CD14-positive monocyte (primary cell): ENCODE measurements at regions not wholly inside any gene's neighbourhood (a gene's known extent, or its start where the extent isn't known, plus 50 kb on each side); places are given as distances from the start of the nearest gene placed in this dataset.

Experiments used
- DNase-seq, 3 donors: peaks; one replicate each; pipeline ENCODE4 v3.0.0-alpha.2; 2011 to 2022
- H2AFZ ChIP-seq: 2 replicates; pipeline ENCODE4 v1.6.0; 2012; ENCODE audit warnings: mild to moderate bottlenecking, low read depth, low read length, inconsistent platforms; ENCODE audit not compliant: insufficient read depth, poor library complexity, severe bottlenecking
- H3K27ac ChIP-seq, 2 donors: 1 replicate in 1 of 2; 2 replicates in 1 of 2; pipeline ENCODE4 v1.5.1; 2012 to 2013; ENCODE audit warnings: low read length in 2 of 2, control low read depth in 1 of 2, inconsistent platforms in 1 of 2, low read depth in 1 of 2, mild to moderate bottlenecking in 1 of 2
- H3K27me3 ChIP-seq, 2 donors: one replicate each; pipeline versions ENCODE4 v1.6.0 to v1.6.1; 2011 to 2013; ENCODE audit warnings: low read length in 2 of 2; ENCODE audit not compliant: control insufficient read depth in 2 of 2, insufficient read depth in 2 of 2
- H3K36me3 ChIP-seq, 2 donors: replicated peaks in 1 of 2; 1 replicate in 1 of 2; 2 replicates in 1 of 2; pipeline versions ENCODE4 v1.5.1 to v1.6.1; 2012 to 2013; ENCODE audit warnings: low read length in 2 of 2, control low read depth in 1 of 2, inconsistent platforms in 1 of 2, mild to moderate bottlenecking in 1 of 2; ENCODE audit not compliant: insufficient read depth in 2 of 2, control insufficient read depth in 1 of 2
- H3K4me1 ChIP-seq, 2 donors: 1 replicate in 1 of 2; 2 replicates in 1 of 2; pipeline versions ENCODE4 v1.5.1 to v1.6.1; 2012 to 2013; ENCODE audit warnings: low read length in 2 of 2, control low read depth in 1 of 2, inconsistent platforms in 1 of 2, mild to moderate bottlenecking in 1 of 2, moderate library complexity in 1 of 2; ENCODE audit not compliant: insufficient read depth in 2 of 2, control insufficient read depth in 1 of 2
- H3K4me2 ChIP-seq: replicated peaks from 2 replicates; pipeline ENCODE3; 2012; ENCODE audit warnings: low read length, moderate library complexity, mild to moderate bottlenecking; ENCODE audit not compliant: poor library complexity, severe bottlenecking; ENCODE audit errors: extremely low read depth
- H3K4me3 ChIP-seq, 3 experiments: fragments of 200-600 bp in 1 of 3; sonication (generic) in 1 of 3; replicated peaks in 1 of 3; 1 replicate in 2 of 3; 2 replicates in 1 of 3; pipeline ENCODE4 v1.5.1; 2011 to 2013; ENCODE audit warnings: low read length in 3 of 3, mild to moderate bottlenecking in 3 of 3, control low read depth in 2 of 3, low read depth in 2 of 3, inconsistent platforms in 1 of 3, moderate library complexity in 1 of 3
- H3K79me2 ChIP-seq: 2 replicates; pipeline ENCODE4 v1.6.0; 2012; ENCODE audit warnings: mild to moderate bottlenecking, control low read depth, inconsistent platforms, low read length, moderate library complexity; ENCODE audit not compliant: insufficient read depth
- H3K9ac ChIP-seq: 2 replicates; pipeline ENCODE4 v1.6.0; 2017; ENCODE audit warnings: low read length, mild to moderate bottlenecking; ENCODE audit not compliant: insufficient read depth, poor library complexity, severe bottlenecking
- H3K9me3 ChIP-seq, 2 donors: replicated peaks in 1 of 2; 1 replicate in 1 of 2; 2 replicates in 1 of 2; pipeline versions ENCODE4 v1.5.1 to v1.6.1; 2012 to 2013; ENCODE audit warnings: low read length in 2 of 2, control low read depth in 1 of 2; ENCODE audit not compliant: control insufficient read depth in 1 of 2, insufficient read depth in 1 of 2
- H4K20me1 ChIP-seq: 2 replicates; pipeline ENCODE4 v1.6.0; 2012; ENCODE audit warnings: mild to moderate bottlenecking, low read length, control low read depth, moderate library complexity; ENCODE audit not compliant: insufficient read depth
- H3K27ac Mint-ChIP-seq, 7 donors: one replicate each; pipeline ENCODE4 v1.8.0; 2020; ENCODE audit warnings: mild to moderate bottlenecking in 7 of 7, mixed read lengths in 7 of 7, moderate library complexity in 6 of 7, inconsistent platforms in 2 of 7
- H3K27me3 Mint-ChIP-seq, 3 donors: one replicate each; pipeline ENCODE4 v1.8.0; 2021 to 2022; ENCODE audit warnings: low read depth in 3 of 3, mild to moderate bottlenecking in 3 of 3, mixed read lengths in 3 of 3, moderate library complexity in 3 of 3, inconsistent platforms in 1 of 3
- H3K36me3 Mint-ChIP-seq, 2 donors: one replicate each; pipeline ENCODE4 v1.8.0; 2020; ENCODE audit warnings: mixed read lengths in 2 of 2, inconsistent platforms in 1 of 2, mild to moderate bottlenecking in 1 of 2
- H3K4me1 Mint-ChIP-seq: one replicate; pipeline ENCODE4 v1.8.0; 2020; ENCODE audit warnings: mild to moderate bottlenecking, mixed read lengths
- H3K4me3 Mint-ChIP-seq, 2 donors: one replicate each; pipeline ENCODE4 v1.8.0; 2020; ENCODE audit warnings: mild to moderate bottlenecking in 2 of 2, mixed read lengths in 2 of 2, moderate library complexity in 1 of 2
- H3K9me3 Mint-ChIP-seq, 7 donors: one replicate each; pipeline ENCODE4 v1.8.0; 2020 to 2022; ENCODE audit warnings: mixed read lengths in 7 of 7, mild to moderate bottlenecking in 6 of 7, moderate library complexity in 6 of 7, inconsistent platforms in 2 of 7
- CTCF ChIP-seq: fragments of 200-600 bp; IDR thresholded peaks from one replicate; pipeline ENCODE4 v1.8.0; 2022; ENCODE audit warnings: antibody characterized with exemption, mild to moderate bottlenecking
- WGBS: methylation state at CpG from one replicate; pipeline ENCODE4 v1.1.5; 2013; ENCODE audit warnings: missing lambda C conversion rate; ENCODE audit not compliant: insufficient coverage; 5-methylcytosine and 5-hydroxymethylcytosine counted together
- intact Hi-C, 2 donors: fragments of 100-400 bp; cut with micrococcal nuclease; formaldehyde crosslinking; loops; one replicate each; pipeline versions ENCODE4 v1.15.0 to v1.15.1; 2023

- WGBS, result 82% methylated on average over 15 of the region's 22 CpGs
- no peak overlapping the region for H3K27ac Mint-ChIP-seq
- Histone ChIP-seq H3K27ac (no peak overlapping the region), H3K27me3 (no peaks in the 10 kb centered on the region), H3K9ac (no peak overlapping the region), H3K79me2 (no peaks in the 10 kb centered on the region), H3K36me3 (no peaks in the 10 kb centered on the region), H4K20me1 (no peaks in the 10 kb centered on the region), H3K4me2 (no peak overlapping the region), H3K4me1 (no peaks in the 10 kb centered on the region), H3K9me3 (peaks cover 20 to 25% of the 10 kb centered on the region in 2 donors), H2AFZ (no peak overlapping the region), H3K4me3 (no peak overlapping the region)
- H3K4me3 Mint-ChIP-seq, result no peak overlapping the region
- no peaks in the 10 kb centered on the region for H3K4me1 Mint-ChIP-seq
- DNase-seq, result no peak
- peaks cover 2 to 10% (median 4%) of the 10 kb centered on the region in 3 donors for H3K27me3 Mint-ChIP-seq
- TF ChIP-seq CTCF, result no peak
- H3K36me3 Mint-ChIP-seq, result no peaks in the 10 kb centered on the region
- intact Hi-C loops, result no loop called here
- peaks cover 3 to 21% (median 9%) of the 10 kb centered on the region in 7 donors for H3K9me3 Mint-ChIP-seq
These were observed 102.5 kb downstream of the RBFOX3 start for GRCh38 chr17:79508291-79508716.

GRCh38 chr17:79506955-79507354, 103.9 kb downstream of the RBFOX3 start:
- no peak for DNase-seq
- H3K4me2 ChIP-seq, result no peak overlapping the region
- no peaks in the 10 kb centered on the region for H3K27me3 ChIP-seq
- no peak overlapping the region for H3K4me3 Mint-ChIP-seq
- no peaks in the 10 kb centered on the region for H3K4me1 ChIP-seq
- no peak overlapping the region for H3K9ac ChIP-seq
- H3K36me3 Mint-ChIP-seq, result no peaks in the 10 kb centered on the region
- intact Hi-C loops, result no loop called here
- no peaks in the 10 kb centered on the region for H4K20me1 ChIP-seq
- H3K4me1 Mint-ChIP-seq, result no peaks in the 10 kb centered on the region
- no peak overlapping the region for H3K4me3 ChIP-seq
- 89% methylated on average over 8 of the region's 10 CpGs for WGBS
- H3K27ac ChIP-seq, result no peak overlapping the region
- H3K36me3 ChIP-seq, result no peaks in the 10 kb centered on the region
- H3K27me3 Mint-ChIP-seq, result peaks cover 5 to 10% (median 5%) of the 10 kb centered on the region in 3 donors
- H2AFZ ChIP-seq, result no peak overlapping the region
- no peaks in the 10 kb centered on the region for H3K79me2 ChIP-seq
- no peak overlapping the region for H3K27ac Mint-ChIP-seq
- no peak for TF ChIP-seq CTCF
- peaks cover 3 to 17% (median 8%) of the 10 kb centered on the region in 7 donors for H3K9me3 Mint-ChIP-seq
- peaks cover 7 to 11% of the 10 kb centered on the region in 2 donors for H3K9me3 ChIP-seq
